CD8-positive, alpha-beta memory T cell (primary cell): ENCODE measurements at regions not wholly inside any gene's neighbourhood (a gene's known extent, or its start where the extent isn't known, plus 50 kb on each side); places are given as distances from the start of the nearest gene placed in this dataset.

ENCODE experiments used
- CTCF ChIA-PET: fragments of 350-600 bp; sonication (Branson Sonifier 250); formaldehyde crosslinking; loops from one replicate; lab custom pipeline; 2021; ENCODE audit warnings: antibody characterized with exemption; lab: Charles Lee
- POLR2A ChIA-PET: fragments of 350-600 bp; sonication (Branson Sonifier 250); formaldehyde crosslinking; loops from one replicate; lab custom pipeline; 2021; ENCODE audit warnings: antibody characterized with exemption; lab: Charles Lee
- DNase-seq, 5 donors: peaks; one replicate each; pipeline versions ENCODE4 v3.0.0 to v3.0.0-alpha.2; 2020 to 2022; ENCODE audit warnings: mixed read lengths in 1 of 5
- H3K27ac ChIP-seq: one replicate; pipeline ENCODE4 v1.7.0; 2013; ENCODE audit warnings: low read depth, mild to moderate bottlenecking, low read length, moderate library complexity
- H3K27me3 ChIP-seq: 2 replicates; pipeline ENCODE4 v1.7.0; 2013; ENCODE audit warnings: low read length, mild to moderate bottlenecking; ENCODE audit not compliant: insufficient read depth, poor library complexity, severe bottlenecking
- H3K36me3 ChIP-seq: 2 replicates; pipeline ENCODE4 v1.7.0; 2013; ENCODE audit warnings: mild to moderate bottlenecking, low read length, moderate library complexity; ENCODE audit not compliant: insufficient read depth
- H3K4me1 ChIP-seq: 2 replicates; pipeline ENCODE4 v1.7.0; 2013; ENCODE audit warnings: mild to moderate bottlenecking, low read length, moderate library complexity; ENCODE audit not compliant: insufficient read depth
- H3K4me3 ChIP-seq: 2 replicates; pipeline ENCODE4 v1.7.0; 2013; ENCODE audit warnings: mild to moderate bottlenecking, low read length
- H3K9me3 ChIP-seq: 2 replicates; pipeline ENCODE4 v1.7.0; 2013; ENCODE audit warnings: mild to moderate bottlenecking, low read length
- H3K27ac Mint-ChIP-seq, 8 donors: one replicate each; pipeline ENCODE4 v1.8.0; 2020 to 2021; ENCODE audit warnings: mixed read lengths in 8 of 8, mild to moderate bottlenecking in 6 of 8, inconsistent platforms in 3 of 8, moderate library complexity in 3 of 8
- H3K27me3 Mint-ChIP-seq, 2 donors: one replicate each; pipeline ENCODE4 v1.8.0; 2020 to 2021; ENCODE audit warnings: mixed read lengths in 2 of 2, mild to moderate bottlenecking in 1 of 2, moderate library complexity in 1 of 2
- H3K36me3 Mint-ChIP-seq, 3 donors: one replicate each; pipeline ENCODE4 v1.8.0; 2020 to 2021; ENCODE audit warnings: mixed read lengths in 3 of 3, inconsistent platforms in 1 of 3, mild to moderate bottlenecking in 1 of 3
- H3K4me1 Mint-ChIP-seq, 3 donors: one replicate each; pipeline ENCODE4 v1.8.0; 2020 to 2021; ENCODE audit warnings: mixed read lengths in 3 of 3, inconsistent platforms in 1 of 3, mild to moderate bottlenecking in 1 of 3
- H3K4me3 Mint-ChIP-seq, 7 donors: one replicate each; pipeline ENCODE4 v1.8.0; 2020 to 2021; ENCODE audit warnings: mixed read lengths in 7 of 7, mild to moderate bottlenecking in 6 of 7, moderate library complexity in 4 of 7, inconsistent platforms in 2 of 7
- H3K9me3 Mint-ChIP-seq, 5 donors: one replicate each; pipeline ENCODE4 v1.8.0; 2020 to 2022; ENCODE audit warnings: mixed read lengths in 5 of 5, mild to moderate bottlenecking in 3 of 5, moderate library complexity in 2 of 5, inconsistent platforms in 1 of 5

DNA sequence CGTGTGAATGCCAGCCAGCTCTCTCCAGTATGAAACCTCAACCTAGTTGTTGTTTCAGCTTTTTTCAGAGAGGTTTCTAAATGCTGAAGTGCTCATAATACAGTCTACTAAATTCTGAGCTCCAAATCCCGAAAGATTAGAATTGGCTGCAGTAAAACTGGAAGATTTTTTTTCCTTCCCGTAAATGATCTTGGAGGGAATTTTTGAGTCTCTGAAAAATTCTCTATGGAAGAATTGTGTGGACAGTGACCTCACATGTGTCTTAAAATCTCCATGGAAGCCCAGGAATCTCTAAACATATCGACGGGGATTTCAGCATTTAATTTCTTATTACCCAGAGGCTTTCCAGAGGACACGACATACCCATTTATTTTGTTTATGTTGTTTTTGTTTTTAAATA is 1499.2 kb downstream of the LRRC4C start:
- no peaks in the 10 kb centered on the region for H3K27me3 Mint-ChIP-seq
- peaks cover 2 to 24% (median 6%) of the 10 kb centered on the region in 5 donors for H3K9me3 Mint-ChIP-seq
- H3K4me1 Mint-ChIP-seq: no peaks in the 10 kb centered on the region
- H3K36me3 Mint-ChIP-seq: no peaks in the 10 kb centered on the region
- Histone ChIP-seq H3K36me3 (no peaks in the 10 kb centered on the region), H3K4me1 (no peaks in the 10 kb centered on the region), H3K4me3 (no peak overlapping the region), H3K27me3 (no peaks in the 10 kb centered on the region), H3K9me3 (no peaks in the 10 kb centered on the region), H3K27ac (no peak overlapping the region)
- no peak overlapping the region for H3K27ac Mint-ChIP-seq
- POLR2A ChIA-PET: no interaction called here
- no peak overlapping the region for H3K4me3 Mint-ChIP-seq
- CTCF ChIA-PET: no interaction called here
- no peak for DNase-seq

- Histone ChIP-seq H3K9me3 (no peaks in the 10 kb centered on the region), H3K4me1 (no peaks in the 10 kb centered on the region), H3K4me3 (no peak overlapping the region), H3K27ac (no peak overlapping the region), H3K36me3 (no peaks in the 10 kb centered on the region), H3K27me3 (no peaks in the 10 kb centered on the region)
- CTCF ChIA-PET: no interaction called here
- Mint-ChIP-seq H3K9me3 (peaks cover 9 to 28% (median 23%) of the 10 kb centered on the region in 5 donors), H3K36me3 (no peaks in the 10 kb centered on the region), H3K4me3 (no peak overlapping the region), H3K27me3 (no peaks in the 10 kb centered on the region), H3K27ac (no peak overlapping the region), H3K4me1 (no peaks in the 10 kb centered on the region)
- POLR2A ChIA-PET: no interaction called here
- no peak for DNase-seq
Measured at GRCh38 chr11:39932966-39933365, 1526.5 kb downstream of the LRRC4C start.

DNA sequence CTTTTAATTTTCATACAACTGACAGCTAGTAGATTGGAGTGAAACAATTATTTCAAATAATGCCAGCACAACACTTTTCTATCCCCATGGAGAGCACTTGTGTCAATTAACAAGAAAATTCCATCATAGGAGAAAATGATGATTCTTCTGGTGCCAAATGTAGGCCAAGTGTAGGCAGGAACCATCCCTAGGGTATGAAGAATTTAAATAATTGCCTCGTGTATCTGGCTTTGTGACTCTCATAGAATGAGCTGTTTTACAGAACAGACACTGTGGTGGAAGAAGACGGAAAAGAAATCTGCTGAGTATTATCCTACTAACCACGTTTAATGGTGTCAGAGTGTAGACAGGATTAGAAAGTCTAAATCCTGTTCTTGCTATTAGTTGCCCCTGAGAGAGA is 1542.2 kb downstream of the LRRC4C start:
- H3K9me3 ChIP-seq: no peaks in the 10 kb centered on the region
- Mint-ChIP-seq H3K4me3 (no peak overlapping the region), H3K9me3 (peaks cover 12 to 34% (median 28%) of the 10 kb centered on the region in 5 donors), H3K27me3 (no peaks in the 10 kb centered on the region), H3K4me1 (no peaks in the 10 kb centered on the region), H3K36me3 (peaks cover 0 to 5% (median 0%) of the 10 kb centered on the region in 3 donors), H3K27ac (no peak overlapping the region)
- no peak for DNase-seq
- no peaks in the 10 kb centered on the region for H3K27me3 ChIP-seq
- no peaks in the 10 kb centered on the region for H3K36me3 ChIP-seq
- CTCF ChIA-PET: no interaction called here
- H3K4me1 ChIP-seq: no peaks in the 10 kb centered on the region
- H3K27ac ChIP-seq: no peak overlapping the region
- POLR2A ChIA-PET: no interaction called here
- no peak overlapping the region for H3K4me3 ChIP-seq

DNA sequence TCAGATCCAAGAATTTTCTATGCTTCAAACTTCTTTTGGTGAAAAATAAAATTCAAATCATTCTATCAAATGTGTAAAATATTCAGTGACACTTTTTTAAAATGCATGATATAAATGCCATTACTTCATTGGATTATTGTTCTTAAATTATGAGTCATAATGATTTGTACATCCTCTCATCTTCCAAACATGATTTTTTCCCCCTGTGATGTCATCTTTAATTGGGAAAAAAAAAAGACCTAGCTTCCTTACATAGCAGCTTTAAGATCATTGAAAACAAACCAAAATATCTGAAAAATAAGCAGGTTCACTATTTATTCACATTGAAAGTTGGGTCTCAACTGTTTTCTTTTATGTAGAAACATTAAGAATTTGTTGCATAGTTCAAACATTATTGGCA is 1549.4 kb downstream of the LRRC4C start:
- H3K27ac ChIP-seq: no peak overlapping the region
- H3K4me3 Mint-ChIP-seq: no peak overlapping the region
- H3K36me3 ChIP-seq: no peaks in the 10 kb centered on the region
- H3K9me3 ChIP-seq: no peaks in the 10 kb centered on the region
- H3K4me1 ChIP-seq: no peaks in the 10 kb centered on the region
- H3K9me3 Mint-ChIP-seq: peaks cover 5 to 45% (median 24%) of the 10 kb centered on the region in 5 donors
- CTCF ChIA-PET: no interaction called here
- H3K27me3 ChIP-seq: no peaks in the 10 kb centered on the region
- no peak overlapping the region for H3K27ac Mint-ChIP-seq
- H3K4me1 Mint-ChIP-seq: no peaks in the 10 kb centered on the region
- DNase-seq: no peak
- no peak overlapping the region for H3K4me3 ChIP-seq
- H3K36me3 Mint-ChIP-seq: peaks cover 0 to 5% (median 0%) of the 10 kb centered on the region in 3 donors
- POLR2A ChIA-PET: no interaction called here
- no peaks in the 10 kb centered on the region for H3K27me3 Mint-ChIP-seq

- H3K4me1 Mint-ChIP-seq: no peaks in the 10 kb centered on the region
- H3K27ac ChIP-seq: no peak overlapping the region
- H3K9me3 Mint-ChIP-seq: peaks cover 3 to 56% (median 13%) of the 10 kb centered on the region in 5 donors
- no peak overlapping the region for H3K4me3 ChIP-seq
- POLR2A ChIA-PET: no interaction called here
- no peaks in the 10 kb centered on the region for H3K27me3 ChIP-seq
- no peaks in the 10 kb centered on the region for H3K36me3 Mint-ChIP-seq
- no peaks in the 10 kb centered on the region for H3K27me3 Mint-ChIP-seq
- no peak for DNase-seq
- H3K27ac Mint-ChIP-seq: no peak overlapping the region
- H3K4me3 Mint-ChIP-seq: no peak overlapping the region
- CTCF ChIA-PET: no interaction called here
- H3K9me3 ChIP-seq: no peaks in the 10 kb centered on the region
- H3K36me3 ChIP-seq: no peaks in the 10 kb centered on the region
- H3K4me1 ChIP-seq: no peaks in the 10 kb centered on the region
Measured at GRCh38 chr11:39860931-39861330, 1598.5 kb downstream of the LRRC4C start.

- Mint-ChIP-seq H3K27me3 (peaks cover 0 to 1% of the 10 kb centered on the region in 2 donors), H3K36me3 (no peaks in the 10 kb centered on the region)
Measured at GRCh38 chr11:39817241-39817640, 1642.2 kb downstream of the LRRC4C start.

DNA sequence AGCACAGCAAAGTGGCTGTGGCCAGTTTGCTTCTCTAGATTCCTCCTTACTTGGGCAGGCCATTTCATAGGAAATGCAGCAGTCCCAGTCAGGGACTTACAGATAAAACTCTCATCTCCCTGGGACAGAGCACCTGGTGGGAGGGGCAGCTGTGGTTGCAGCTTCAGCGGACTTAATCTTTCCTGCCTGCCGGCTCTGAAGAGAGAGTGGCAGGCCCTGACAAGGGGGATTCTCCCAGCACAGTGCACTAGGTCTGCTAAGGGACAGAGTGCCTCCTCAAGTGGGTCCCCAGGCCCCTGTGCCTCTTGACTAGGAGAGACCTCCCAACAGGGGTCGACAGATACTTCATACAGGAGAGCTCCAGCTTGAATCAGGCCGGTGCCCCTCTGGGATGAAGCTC is 1649.1 kb downstream of the LRRC4C start:
- no peak for DNase-seq
- H3K9me3 ChIP-seq: no peaks in the 10 kb centered on the region
- Mint-ChIP-seq H3K4me3 (no peak overlapping the region), H3K9me3 (peaks cover 8 to 49% (median 30%) of the 10 kb centered on the region in 5 donors), H3K27ac (no peak overlapping the region), H3K36me3 (no peaks in the 10 kb centered on the region), H3K27me3 (peaks cover 0 to 1% of the 10 kb centered on the region in 2 donors), H3K4me1 (no peaks in the 10 kb centered on the region)
- ChIA-PET CTCF (no interaction called here), POLR2A (no interaction called here)
- H3K36me3 ChIP-seq: no peaks in the 10 kb centered on the region
- no peaks in the 10 kb centered on the region for H3K4me1 ChIP-seq
- no peak overlapping the region for H3K4me3 ChIP-seq
- H3K27me3 ChIP-seq: no peaks in the 10 kb centered on the region
- no peak overlapping the region for H3K27ac ChIP-seq

More at GRCh38 chr11:39817241-39817640, 1642.2 kb downstream of the LRRC4C start:
- H3K9me3 ChIP-seq: no peaks in the 10 kb centered on the region
- POLR2A ChIA-PET: no interaction called here
- H3K27ac Mint-ChIP-seq: no peak overlapping the region
- H3K27me3 ChIP-seq: no peaks in the 10 kb centered on the region
- CTCF ChIA-PET: no interaction called here
- no peak overlapping the region for H3K4me3 Mint-ChIP-seq
- DNase-seq: no peak
- H3K4me1 Mint-ChIP-seq: no peaks in the 10 kb centered on the region
- H3K9me3 Mint-ChIP-seq: peaks cover 20 to 51% (median 32%) of the 10 kb centered on the region in 5 donors
- no peak overlapping the region for H3K27ac ChIP-seq
- H3K36me3 ChIP-seq: no peaks in the 10 kb centered on the region
- no peaks in the 10 kb centered on the region for H3K4me1 ChIP-seq
- H3K4me3 ChIP-seq: no peak overlapping the region

DNA sequence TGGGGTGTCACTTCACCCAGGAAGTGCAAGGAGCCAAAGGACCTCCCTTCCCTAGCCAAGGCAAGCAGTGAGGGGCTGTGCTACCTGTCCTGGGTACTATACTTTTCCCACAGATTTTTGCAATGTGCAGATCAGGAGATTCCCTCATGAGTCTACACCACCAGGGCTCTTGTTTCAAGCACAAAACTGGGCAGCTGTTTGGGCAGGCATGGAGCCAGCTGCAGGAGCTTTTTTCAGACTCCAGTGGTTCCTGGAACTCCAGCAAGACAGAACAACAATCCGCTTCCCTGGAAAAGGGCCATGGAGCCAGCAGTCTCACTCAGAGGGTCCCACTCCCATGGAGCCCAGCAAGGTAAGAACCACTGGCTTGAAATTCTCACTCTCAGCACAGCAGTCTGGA is 1649.6 kb downstream of the LRRC4C start:
- POLR2A ChIA-PET: no interaction called here

DNA sequence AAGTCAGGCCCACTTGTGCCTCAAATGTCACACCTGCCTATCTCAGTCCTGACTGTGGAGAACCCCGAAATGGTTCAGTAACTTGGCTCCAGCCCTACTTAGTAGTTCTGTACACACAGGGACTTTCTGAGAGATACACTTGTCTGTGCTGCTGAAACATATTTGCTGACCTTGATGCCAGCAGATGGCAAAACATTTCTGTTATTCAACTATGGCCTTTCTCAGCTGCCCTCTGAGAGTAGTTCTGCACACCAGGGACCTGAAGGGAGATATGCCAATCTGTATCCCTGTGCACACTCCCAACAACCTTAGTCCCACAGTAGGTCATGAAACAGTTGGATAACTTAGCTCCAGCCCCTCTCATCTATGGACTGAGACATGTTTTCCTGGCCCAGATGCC is 1651.5 kb downstream of the LRRC4C start:
- Histone ChIP-seq H3K4me3 (no peak overlapping the region), H3K4me1 (no peaks in the 10 kb centered on the region), H3K36me3 (no peaks in the 10 kb centered on the region), H3K27ac (no peak overlapping the region), H3K9me3 (no peaks in the 10 kb centered on the region), H3K27me3 (no peaks in the 10 kb centered on the region)
- H3K4me1 Mint-ChIP-seq: no peaks in the 10 kb centered on the region
- no peak overlapping the region for H3K27ac Mint-ChIP-seq
- ChIA-PET CTCF (no interaction called here), POLR2A (no interaction called here)
- H3K27me3 Mint-ChIP-seq: no peaks in the 10 kb centered on the region
- DNase-seq: no peak
- H3K36me3 Mint-ChIP-seq: no peaks in the 10 kb centered on the region
- H3K9me3 Mint-ChIP-seq: peaks cover 7 to 50% (median 13%) of the 10 kb centered on the region in 5 donors
- H3K4me3 Mint-ChIP-seq: no peak overlapping the region

More for the DNA sequence above, 1649.6 kb downstream of the LRRC4C start:
- Histone ChIP-seq H3K9me3 (no peaks in the 10 kb centered on the region), H3K4me1 (no peaks in the 10 kb centered on the region), H3K4me3 (no peak overlapping the region), H3K27me3 (no peaks in the 10 kb centered on the region), H3K36me3 (no peaks in the 10 kb centered on the region), H3K27ac (no peak overlapping the region)
- Mint-ChIP-seq H3K4me3 (no peak overlapping the region), H3K4me1 (no peaks in the 10 kb centered on the region), H3K27ac (no peak overlapping the region), H3K36me3 (no peaks in the 10 kb centered on the region), H3K9me3 (peaks cover 8 to 47% (median 28%) of the 10 kb centered on the region in 5 donors), H3K27me3 (peaks cover 0 to 1% of the 10 kb centered on the region in 2 donors)
- no peak for DNase-seq
- CTCF ChIA-PET: no interaction called here
